GM23338 (cell line): ENCODE measurements at regions not wholly inside any gene's neighbourhood (a gene's known extent, or its start where the extent isn't known, plus 50 kb on each side); places are given as distances from the start of the nearest gene placed in this dataset.

Experiments
- CREB1 ChIP-seq: fragments of 250-450 bp; sonication (Bioruptor Pico); IDR thresholded peaks from 2 replicates; pipeline ENCODE4 v1.5.0; 2020; ENCODE audit warnings: low read depth, mild to moderate bottlenecking, moderate library complexity
- EZH2 ChIP-seq: fragments of 200-600 bp; sonication (generic); IDR thresholded peaks from one replicate; pipeline ENCODE4 v1.8.0; 2017; ENCODE audit warnings: antibody characterized with exemption, mild to moderate bottlenecking, low read depth; ENCODE audit not compliant: unreplicated experiment
- EZH2phosphoT487 ChIP-seq: fragments of 200-600 bp; sonication (generic); IDR thresholded peaks from one replicate; pipeline ENCODE4 v1.8.1; 2018; ENCODE audit warnings: antibody characterized with exemption; ENCODE audit not compliant: unreplicated experiment
- JUNB ChIP-seq: IDR thresholded peaks from one replicate; pipeline ENCODE4 v1.6.1; 2016; ENCODE audit warnings: antibody characterized with exemption; ENCODE audit not compliant: unreplicated experiment
- NANOG ChIP-seq: IDR thresholded peaks from 2 replicates; pipeline ENCODE4 v1.6.1; 2016; ENCODE audit warnings: antibody characterized with exemption, borderline replicate concordance
- POLR2AphosphoS5 ChIP-seq: IDR thresholded peaks from 2 replicates; pipeline ENCODE4 v1.6.1; 2016; ENCODE audit warnings: antibody characterized with exemption, low read depth
- STAT1 ChIP-seq: IDR thresholded peaks from one replicate; pipeline ENCODE4 v1.6.1; 2016; ENCODE audit warnings: antibody characterized with exemption; ENCODE audit not compliant: unreplicated experiment
- ZNF114 ChIP-seq: fragments of 250-450 bp; sonication (Bioruptor Pico); IDR thresholded peaks from 2 replicates; pipeline ENCODE4 v1.5.0; 2020; ENCODE audit warnings: mild to moderate bottlenecking, moderate library complexity
- ZNF331 ChIP-seq: fragments of 250-450 bp; sonication (Bioruptor Pico); IDR thresholded peaks from 2 replicates; pipeline ENCODE4 v1.5.0; 2020; ENCODE audit warnings: low read depth, mild to moderate bottlenecking, moderate library complexity
- TF ChIP-seq, protein P1 (sequence below), 2 experiments: fragments of 200-600 bp in 1 of 2; sonication (generic) in 1 of 2; conservative IDR thresholded peaks; 2 replicates each; pipeline versions ENCODE4 v1.5.1 to v1.6.1; 2016 to 2017; ENCODE audit warnings: antibody characterized with exemption in 2 of 2, low read depth in 2 of 2, mild to moderate bottlenecking in 2 of 2, moderate library complexity in 1 of 2
- TF ChIP-seq, protein P2 (sequence below): IDR thresholded peaks from one replicate; pipeline ENCODE4 v1.6.1; 2018; ENCODE audit warnings: antibody characterized with exemption; ENCODE audit not compliant: unreplicated experiment
- TF ChIP-seq, protein P3 (sequence below): IDR thresholded peaks from 2 replicates; pipeline ENCODE4 v1.6.1; 2016; ENCODE audit warnings: antibody characterized with exemption

DNA sequence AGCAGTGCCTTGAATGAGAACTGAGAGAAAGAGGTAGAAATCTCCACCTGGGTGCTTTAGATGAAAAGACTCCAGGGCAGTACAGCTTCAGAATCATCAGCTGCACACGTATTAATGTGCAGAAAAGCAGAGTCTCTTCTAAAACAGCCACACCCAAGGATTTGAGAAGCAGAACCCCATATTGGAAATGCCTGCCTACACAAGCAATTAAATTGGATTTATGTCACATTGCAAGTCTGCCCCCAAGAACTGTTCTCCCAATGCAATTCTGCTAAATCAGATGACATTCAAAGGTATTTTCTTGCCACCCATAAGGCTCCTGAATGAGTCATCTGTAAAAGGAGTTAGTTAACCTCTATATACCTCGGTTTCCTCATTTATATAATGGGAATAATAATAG, 326.0 kb upstream of the C16orf82 start:
- TF ChIP-seq EZH2phosphoT487, result no peak
- TF ChIP-seq, protein P1, sequence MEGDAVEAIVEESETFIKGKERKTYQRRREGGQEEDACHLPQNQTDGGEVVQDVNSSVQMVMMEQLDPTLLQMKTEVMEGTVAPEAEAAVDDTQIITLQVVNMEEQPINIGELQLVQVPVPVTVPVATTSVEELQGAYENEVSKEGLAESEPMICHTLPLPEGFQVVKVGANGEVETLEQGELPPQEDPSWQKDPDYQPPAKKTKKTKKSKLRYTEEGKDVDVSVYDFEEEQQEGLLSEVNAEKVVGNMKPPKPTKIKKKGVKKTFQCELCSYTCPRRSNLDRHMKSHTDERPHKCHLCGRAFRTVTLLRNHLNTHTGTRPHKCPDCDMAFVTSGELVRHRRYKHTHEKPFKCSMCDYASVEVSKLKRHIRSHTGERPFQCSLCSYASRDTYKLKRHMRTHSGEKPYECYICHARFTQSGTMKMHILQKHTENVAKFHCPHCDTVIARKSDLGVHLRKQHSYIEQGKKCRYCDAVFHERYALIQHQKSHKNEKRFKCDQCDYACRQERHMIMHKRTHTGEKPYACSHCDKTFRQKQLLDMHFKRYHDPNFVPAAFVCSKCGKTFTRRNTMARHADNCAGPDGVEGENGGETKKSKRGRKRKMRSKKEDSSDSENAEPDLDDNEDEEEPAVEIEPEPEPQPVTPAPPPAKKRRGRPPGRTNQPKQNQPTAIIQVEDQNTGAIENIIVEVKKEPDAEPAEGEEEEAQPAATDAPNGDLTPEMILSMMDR (conservative IDR thresholded peaks at IDR 0.05; ENCODE audit: low read depth in 2 of 2), result no peak
- TF ChIP-seq NANOG, result no peak
- no peak for TF ChIP-seq EZH2
- TF ChIP-seq POLR2AphosphoS5, result no peak
- TF ChIP-seq CREB1 (CRISPR knock-in tag), result no peak
- TF ChIP-seq, protein P2, sequence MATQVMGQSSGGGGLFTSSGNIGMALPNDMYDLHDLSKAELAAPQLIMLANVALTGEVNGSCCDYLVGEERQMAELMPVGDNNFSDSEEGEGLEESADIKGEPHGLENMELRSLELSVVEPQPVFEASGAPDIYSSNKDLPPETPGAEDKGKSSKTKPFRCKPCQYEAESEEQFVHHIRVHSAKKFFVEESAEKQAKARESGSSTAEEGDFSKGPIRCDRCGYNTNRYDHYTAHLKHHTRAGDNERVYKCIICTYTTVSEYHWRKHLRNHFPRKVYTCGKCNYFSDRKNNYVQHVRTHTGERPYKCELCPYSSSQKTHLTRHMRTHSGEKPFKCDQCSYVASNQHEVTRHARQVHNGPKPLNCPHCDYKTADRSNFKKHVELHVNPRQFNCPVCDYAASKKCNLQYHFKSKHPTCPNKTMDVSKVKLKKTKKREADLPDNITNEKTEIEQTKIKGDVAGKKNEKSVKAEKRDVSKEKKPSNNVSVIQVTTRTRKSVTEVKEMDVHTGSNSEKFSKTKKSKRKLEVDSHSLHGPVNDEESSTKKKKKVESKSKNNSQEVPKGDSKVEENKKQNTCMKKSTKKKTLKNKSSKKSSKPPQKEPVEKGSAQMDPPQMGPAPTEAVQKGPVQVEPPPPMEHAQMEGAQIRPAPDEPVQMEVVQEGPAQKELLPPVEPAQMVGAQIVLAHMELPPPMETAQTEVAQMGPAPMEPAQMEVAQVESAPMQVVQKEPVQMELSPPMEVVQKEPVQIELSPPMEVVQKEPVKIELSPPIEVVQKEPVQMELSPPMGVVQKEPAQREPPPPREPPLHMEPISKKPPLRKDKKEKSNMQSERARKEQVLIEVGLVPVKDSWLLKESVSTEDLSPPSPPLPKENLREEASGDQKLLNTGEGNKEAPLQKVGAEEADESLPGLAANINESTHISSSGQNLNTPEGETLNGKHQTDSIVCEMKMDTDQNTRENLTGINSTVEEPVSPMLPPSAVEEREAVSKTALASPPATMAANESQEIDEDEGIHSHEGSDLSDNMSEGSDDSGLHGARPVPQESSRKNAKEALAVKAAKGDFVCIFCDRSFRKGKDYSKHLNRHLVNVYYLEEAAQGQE, result no peak
- no peak for TF ChIP-seq STAT1
- no peak for TF ChIP-seq JUNB
- TF ChIP-seq, protein P3, sequence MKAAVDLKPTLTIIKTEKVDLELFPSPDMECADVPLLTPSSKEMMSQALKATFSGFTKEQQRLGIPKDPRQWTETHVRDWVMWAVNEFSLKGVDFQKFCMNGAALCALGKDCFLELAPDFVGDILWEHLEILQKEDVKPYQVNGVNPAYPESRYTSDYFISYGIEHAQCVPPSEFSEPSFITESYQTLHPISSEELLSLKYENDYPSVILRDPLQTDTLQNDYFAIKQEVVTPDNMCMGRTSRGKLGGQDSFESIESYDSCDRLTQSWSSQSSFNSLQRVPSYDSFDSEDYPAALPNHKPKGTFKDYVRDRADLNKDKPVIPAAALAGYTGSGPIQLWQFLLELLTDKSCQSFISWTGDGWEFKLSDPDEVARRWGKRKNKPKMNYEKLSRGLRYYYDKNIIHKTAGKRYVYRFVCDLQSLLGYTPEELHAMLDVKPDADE, result no peak
- TF ChIP-seq ZNF331 (CRISPR knock-in tag), result no peak
- TF ChIP-seq ZNF114 (CRISPR knock-in tag), result no peak
